SK-N-SH treated with all-trans-retinoic acid at 6 μM for 48 hours (cell line): ENCODE measurements at regions not wholly inside any gene's neighbourhood (a gene's known extent, or its start where the extent isn't known, plus 50 kb on each side); places are given as distances from the start of the nearest gene placed in this dataset.

Experiments
- ATAC-seq: fragments of 200-7000 bp; cut with Tn5 transposase; 3 replicates; pipeline ENCODE4 v1.9.1; 2020; ENCODE audit warnings: mild to moderate bottlenecking, moderate library complexity
- ARNTL ChIP-seq: fragments of 450-650 bp; formaldehyde crosslinking; IDR thresholded peaks from 2 replicates; pipeline ENCODE4 v1.5.0; 2020; ENCODE audit warnings: low read depth, mild to moderate bottlenecking, moderate library complexity, borderline replicate concordance
- BACH2 ChIP-seq: fragments of 250-450 bp; sonication (Bioruptor Pico); IDR thresholded peaks from 2 replicates; pipeline ENCODE4 v1.9.0; 2021; ENCODE audit warnings: mild to moderate bottlenecking, borderline replicate concordance
- CSDC2 ChIP-seq: fragments of 250-450 bp; sonication (Bioruptor Pico); IDR thresholded peaks from 2 replicates; pipeline ENCODE4 v1.5.0; 2020; ENCODE audit warnings: mild to moderate bottlenecking, moderate library complexity
- CSRNP3 ChIP-seq: fragments of 250-450 bp; sonication (Bioruptor Pico); IDR thresholded peaks from 2 replicates; pipeline ENCODE4 v1.5.1; 2021; ENCODE audit warnings: mild to moderate bottlenecking, moderate library complexity
- ESRRG ChIP-seq: fragments of 250-450 bp; sonication (Bioruptor Pico); IDR thresholded peaks from 2 replicates; pipeline ENCODE4 v1.6.1; 2021; ENCODE audit warnings: mild to moderate bottlenecking
- GLIS3 ChIP-seq: fragments of 250-450 bp; sonication (Bioruptor Pico); IDR thresholded peaks from 2 replicates; pipeline ENCODE4 v1.5.0; 2020; ENCODE audit warnings: mild to moderate bottlenecking, moderate library complexity
- ISL1 ChIP-seq: fragments of 250-450 bp; sonication (Bioruptor Pico); IDR thresholded peaks from 2 replicates; pipeline ENCODE4 v2.1.2; 2022; ENCODE audit warnings: mild to moderate bottlenecking, moderate library complexity
- PPARA ChIP-seq: fragments of 250-450 bp; sonication (Bioruptor Pico); IDR thresholded peaks from 2 replicates; pipeline ENCODE4 v1.5.0; 2020; ENCODE audit warnings: mild to moderate bottlenecking, borderline replicate concordance
- RARB ChIP-seq: fragments of 250-450 bp; sonication (Bioruptor Pico); IDR thresholded peaks from 2 replicates; pipeline ENCODE4 v1.8.0; 2021; ENCODE audit warnings: mild to moderate bottlenecking, moderate library complexity
- SNAI2 ChIP-seq: fragments of 250-450 bp; sonication (Bioruptor Pico); IDR thresholded peaks from 2 replicates; pipeline ENCODE4 v1.5.0; 2020; ENCODE audit warnings: mild to moderate bottlenecking, moderate library complexity
- ZC3H10 ChIP-seq: fragments of 250-450 bp; sonication (Bioruptor Pico); IDR thresholded peaks from 2 replicates; pipeline ENCODE4 v1.5.1; 2021; ENCODE audit warnings: mild to moderate bottlenecking, moderate library complexity
- ZFP3 ChIP-seq: fragments of 250-450 bp; sonication (Bioruptor Pico); IDR thresholded peaks from 2 replicates; pipeline ENCODE4 v1.5.0; 2020; ENCODE audit warnings: mild to moderate bottlenecking, moderate library complexity
- ZFP30 ChIP-seq: fragments of 450-650 bp; formaldehyde crosslinking; IDR thresholded peaks from 2 replicates; pipeline ENCODE4 v1.5.0; 2022; ENCODE audit warnings: mild to moderate bottlenecking, moderate library complexity
- ZNF70 ChIP-seq: fragments of 450-650 bp; formaldehyde crosslinking; IDR thresholded peaks from 2 replicates; pipeline ENCODE4 v1.5.0; 2020; ENCODE audit warnings: mild to moderate bottlenecking, moderate library complexity
- ZNF8 ChIP-seq: fragments of 450-650 bp; formaldehyde crosslinking; IDR thresholded peaks from 2 replicates; pipeline ENCODE4 v1.5.0; 2020; ENCODE audit warnings: mild to moderate bottlenecking, moderate library complexity
- TF ChIP-seq, protein P1 (sequence below): fragments of 250-450 bp; sonication (Bioruptor Pico); IDR thresholded peaks from 2 replicates; pipeline ENCODE4 v1.5.1; 2020; ENCODE audit warnings: low read depth, mild to moderate bottlenecking, moderate library complexity
- TF ChIP-seq, protein P2 (sequence below): fragments of 250-450 bp; sonication (Bioruptor Pico); IDR thresholded peaks from 2 replicates; pipeline ENCODE4 v1.8.0; 2020; ENCODE audit warnings: mild to moderate bottlenecking, moderate library complexity, borderline replicate concordance

- TF ChIP-seq, protein P1, sequence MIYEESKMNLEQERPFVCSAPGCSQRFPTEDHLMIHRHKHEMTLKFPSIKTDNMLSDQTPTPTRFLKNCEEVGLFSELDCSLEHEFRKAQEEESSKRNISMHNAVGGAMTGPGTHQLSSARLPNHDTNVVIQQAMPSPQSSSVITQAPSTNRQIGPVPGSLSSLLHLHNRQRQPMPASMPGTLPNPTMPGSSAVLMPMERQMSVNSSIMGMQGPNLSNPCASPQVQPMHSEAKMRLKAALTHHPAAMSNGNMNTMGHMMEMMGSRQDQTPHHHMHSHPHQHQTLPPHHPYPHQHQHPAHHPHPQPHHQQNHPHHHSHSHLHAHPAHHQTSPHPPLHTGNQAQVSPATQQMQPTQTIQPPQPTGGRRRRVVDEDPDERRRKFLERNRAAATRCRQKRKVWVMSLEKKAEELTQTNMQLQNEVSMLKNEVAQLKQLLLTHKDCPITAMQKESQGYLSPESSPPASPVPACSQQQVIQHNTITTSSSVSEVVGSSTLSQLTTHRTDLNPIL (CRISPR knock-in tag) = no peak
- TF ChIP-seq ZFP3 (CRISPR knock-in tag) (no peak), GLIS3 (CRISPR knock-in tag) (no peak), PPARA (CRISPR knock-in tag) (no peak), CSDC2 (CRISPR knock-in tag) (no peak), ESRRG (CRISPR knock-in tag) (no peak)
- TF ChIP-seq, protein P2, sequence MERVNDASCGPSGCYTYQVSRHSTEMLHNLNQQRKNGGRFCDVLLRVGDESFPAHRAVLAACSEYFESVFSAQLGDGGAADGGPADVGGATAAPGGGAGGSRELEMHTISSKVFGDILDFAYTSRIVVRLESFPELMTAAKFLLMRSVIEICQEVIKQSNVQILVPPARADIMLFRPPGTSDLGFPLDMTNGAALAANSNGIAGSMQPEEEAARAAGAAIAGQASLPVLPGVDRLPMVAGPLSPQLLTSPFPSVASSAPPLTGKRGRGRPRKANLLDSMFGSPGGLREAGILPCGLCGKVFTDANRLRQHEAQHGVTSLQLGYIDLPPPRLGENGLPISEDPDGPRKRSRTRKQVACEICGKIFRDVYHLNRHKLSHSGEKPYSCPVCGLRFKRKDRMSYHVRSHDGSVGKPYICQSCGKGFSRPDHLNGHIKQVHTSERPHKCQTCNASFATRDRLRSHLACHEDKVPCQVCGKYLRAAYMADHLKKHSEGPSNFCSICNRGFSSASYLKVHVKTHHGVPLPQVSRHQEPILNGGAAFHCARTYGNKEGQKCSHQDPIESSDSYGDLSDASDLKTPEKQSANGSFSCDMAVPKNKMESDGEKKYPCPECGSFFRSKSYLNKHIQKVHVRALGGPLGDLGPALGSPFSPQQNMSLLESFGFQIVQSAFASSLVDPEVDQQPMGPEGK (CRISPR knock-in tag) = no peak
Measured at GRCh38 chrX:122422547-122422946, 761.5 kb upstream of the GRIA3 start (continued).

DNA sequence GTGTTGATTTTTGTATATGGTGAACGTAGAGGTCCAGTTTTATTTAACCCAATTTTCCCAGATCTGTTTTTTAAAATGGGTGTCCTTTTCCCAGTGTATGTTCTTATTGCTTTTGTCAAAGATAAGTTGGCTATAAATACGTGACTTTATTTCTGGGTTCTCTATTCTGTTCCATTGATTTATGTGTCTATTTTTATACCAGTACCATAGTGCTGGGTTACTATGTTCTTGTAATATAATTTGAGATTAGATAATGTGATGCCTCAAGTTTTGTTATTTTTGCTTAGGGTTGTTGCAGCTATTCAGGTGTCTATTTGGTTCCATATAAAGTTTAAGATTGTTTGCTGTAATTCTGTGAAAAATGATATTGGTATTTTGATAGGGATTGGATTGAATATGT is 749.1 kb upstream of the GRIA3 start:
- no peak for TF ChIP-seq ZC3H10 (CRISPR knock-in tag)
- no peak for TF ChIP-seq BACH2 (CRISPR knock-in tag)
- TF ChIP-seq ZNF8 (CRISPR knock-in tag) = no peak
- no peak for TF ChIP-seq ZNF70 (CRISPR knock-in tag)
- TF ChIP-seq ZFP3 (CRISPR knock-in tag) = no peak
- no peak for TF ChIP-seq ZFP30 (CRISPR knock-in tag)

DNA sequence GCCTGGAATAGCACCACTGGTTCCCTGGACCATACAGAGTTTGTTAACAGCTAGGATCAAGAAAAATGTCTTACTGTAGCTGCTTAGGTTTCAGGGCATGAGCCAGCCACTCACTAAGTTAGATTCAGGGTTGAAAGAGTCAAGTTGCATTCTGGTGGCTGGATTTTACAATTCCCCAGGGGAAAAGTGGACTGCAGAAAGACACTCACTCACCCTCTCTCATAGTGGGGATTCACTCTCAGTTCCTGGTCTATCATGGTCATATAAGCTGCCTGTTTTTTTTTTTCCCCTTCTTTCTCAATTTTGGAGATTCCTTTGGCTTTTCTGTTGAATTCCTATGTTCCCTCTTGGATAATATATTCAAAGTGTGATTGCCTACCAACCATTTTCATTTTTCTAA is 744.2 kb upstream of the GRIA3 start:
- TF ChIP-seq SNAI2 (CRISPR knock-in tag) (no peak), RARB (no peak), ZNF70 (CRISPR knock-in tag) (no peak), ZNF8 (CRISPR knock-in tag) (no peak), GLIS3 (CRISPR knock-in tag) (no peak), PPARA (CRISPR knock-in tag) (no peak), ISL1 (no peak), ESRRG (CRISPR knock-in tag) (no peak), ARNTL (no peak)
- TF ChIP-seq, protein P2 (CRISPR knock-in tag) = no peak
- ATAC-seq = no peak

More for the DNA sequence above, 749.1 kb upstream of the GRIA3 start:
- ATAC-seq = no peak

- ATAC-seq = no peak
- TF ChIP-seq GLIS3 (CRISPR knock-in tag) (no peak), BACH2 (CRISPR knock-in tag) (no peak)
Measured at GRCh38 chrX:122440832-122441231, 743.2 kb upstream of the GRIA3 start.

GRCh38 chrX:122441451-122441850 is 742.6 kb upstream of the GRIA3 start:
- no peak for ATAC-seq

More at GRCh38 chrX:122441451-122441850, 742.6 kb upstream of the GRIA3 start:
- TF ChIP-seq ZC3H10 (CRISPR knock-in tag) (no peak), ISL1 (no peak), ARNTL (no peak), CSRNP3 (CRISPR knock-in tag) (no peak), PPARA (CRISPR knock-in tag) (no peak)
